ENCODE measurements at regions not wholly inside any gene's neighbourhood (a gene's known extent, or its start where the extent isn't known, plus 50 kb on each side); places are given as distances from the start of the nearest gene placed in this dataset.

DNA sequence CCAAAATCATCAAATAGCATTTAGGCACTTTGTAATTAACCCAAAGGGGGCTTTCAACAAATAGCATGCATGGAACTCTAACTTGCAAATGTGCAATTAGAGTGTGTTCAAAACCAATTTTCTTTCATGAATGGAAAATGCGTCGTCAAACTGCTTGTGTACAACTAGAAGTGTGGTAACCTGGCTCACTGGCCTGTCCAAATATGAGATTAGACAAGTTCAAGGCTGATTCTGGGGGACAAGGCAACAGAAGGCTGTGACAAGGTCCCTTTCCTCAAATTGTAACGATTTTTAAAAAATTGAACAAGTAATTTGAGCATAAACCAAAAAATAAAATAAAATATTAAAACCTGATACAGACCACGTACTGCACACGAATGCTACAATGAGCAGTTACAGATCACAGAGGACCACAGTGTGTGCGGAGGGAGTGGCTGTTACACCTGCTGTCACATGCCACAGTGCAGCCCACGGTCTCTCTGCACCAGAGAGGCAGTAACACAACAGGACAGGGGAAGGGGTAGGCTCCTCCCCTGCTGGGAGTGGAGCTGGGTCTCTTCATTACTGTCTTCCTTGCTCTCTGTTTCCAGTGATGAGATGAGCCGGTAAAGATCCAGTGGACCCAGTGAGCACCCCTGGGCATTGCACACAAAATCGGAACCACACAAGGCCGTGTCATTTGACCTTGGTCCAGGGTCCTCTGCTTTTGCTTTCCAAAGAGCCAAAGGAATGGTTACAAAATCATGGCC is 252.2 kb upstream of the PDE10A start:
- Histone ChIP-seq H3K36me3 (no peaks in the 10 kb centered on the region), H3K27ac (replicated peaks) (no peak overlapping the region), H3K27me3 (ENCODE audit: low read depth) (peaks cover 9% of the 10 kb centered on the region), H3K4me3 (no peak overlapping the region), H3K4me1 (no peaks in the 10 kb centered on the region), H3K9me3 (replicated peaks) (no peaks in the 10 kb centered on the region)
- DNase-seq: no peak
- intact Hi-C loops (cut with micrococcal nuclease): no loop called here
- TF ChIP-seq, protein P1, sequence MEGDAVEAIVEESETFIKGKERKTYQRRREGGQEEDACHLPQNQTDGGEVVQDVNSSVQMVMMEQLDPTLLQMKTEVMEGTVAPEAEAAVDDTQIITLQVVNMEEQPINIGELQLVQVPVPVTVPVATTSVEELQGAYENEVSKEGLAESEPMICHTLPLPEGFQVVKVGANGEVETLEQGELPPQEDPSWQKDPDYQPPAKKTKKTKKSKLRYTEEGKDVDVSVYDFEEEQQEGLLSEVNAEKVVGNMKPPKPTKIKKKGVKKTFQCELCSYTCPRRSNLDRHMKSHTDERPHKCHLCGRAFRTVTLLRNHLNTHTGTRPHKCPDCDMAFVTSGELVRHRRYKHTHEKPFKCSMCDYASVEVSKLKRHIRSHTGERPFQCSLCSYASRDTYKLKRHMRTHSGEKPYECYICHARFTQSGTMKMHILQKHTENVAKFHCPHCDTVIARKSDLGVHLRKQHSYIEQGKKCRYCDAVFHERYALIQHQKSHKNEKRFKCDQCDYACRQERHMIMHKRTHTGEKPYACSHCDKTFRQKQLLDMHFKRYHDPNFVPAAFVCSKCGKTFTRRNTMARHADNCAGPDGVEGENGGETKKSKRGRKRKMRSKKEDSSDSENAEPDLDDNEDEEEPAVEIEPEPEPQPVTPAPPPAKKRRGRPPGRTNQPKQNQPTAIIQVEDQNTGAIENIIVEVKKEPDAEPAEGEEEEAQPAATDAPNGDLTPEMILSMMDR (IDR thresholded peaks at IDR 0.05; ENCODE audit: borderline replicate concordance): no peak

DNA sequence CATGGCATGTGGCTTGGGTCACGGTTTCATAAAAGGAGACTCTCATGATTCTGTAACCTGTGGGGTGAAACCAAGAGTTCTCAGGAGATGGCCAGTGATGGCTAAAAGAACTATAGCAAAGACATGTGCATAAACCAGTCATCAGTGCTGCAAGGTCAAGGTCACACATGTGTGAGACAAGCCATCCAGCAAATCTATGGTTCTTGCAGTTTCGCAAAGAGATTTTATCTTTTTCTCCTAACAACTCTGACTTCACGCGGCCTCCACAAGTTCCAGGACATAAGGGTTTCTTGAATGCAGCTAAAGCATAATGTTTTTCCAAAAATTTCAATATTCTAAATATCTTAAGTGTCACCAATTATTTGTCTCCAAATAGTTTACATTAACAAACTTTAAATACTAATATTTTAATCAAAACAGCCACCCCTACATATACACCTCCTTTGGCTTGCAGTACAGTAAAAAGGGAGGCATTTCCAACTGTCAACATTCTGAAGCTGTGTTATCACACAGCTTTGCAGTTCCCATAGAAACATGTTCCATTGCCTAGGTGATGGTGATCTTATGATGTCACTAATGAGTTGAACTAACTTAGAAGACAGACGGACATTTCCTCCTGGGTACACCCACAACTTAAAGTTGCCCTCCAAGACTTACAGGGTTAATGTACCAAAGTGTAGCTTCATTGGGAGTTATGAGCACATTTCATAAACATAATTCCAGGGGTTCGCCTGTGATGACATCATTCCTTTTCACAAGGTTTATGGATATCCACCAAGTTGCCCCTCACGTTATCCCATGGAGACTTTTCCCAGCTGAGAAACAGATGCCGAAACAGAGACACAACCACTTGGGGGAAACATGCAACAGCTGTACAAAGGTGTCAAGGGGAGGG is 250.9 kb upstream of the PDE10A start:
- Histone ChIP-seq H3K4me3 (no peak overlapping the region), H3K36me3 (no peaks in the 10 kb centered on the region), H3K27ac (replicated peaks) (no peak overlapping the region), H3K4me1 (no peaks in the 10 kb centered on the region), H3K9me3 (replicated peaks) (no peaks in the 10 kb centered on the region), H3K27me3 (ENCODE audit: low read depth) (peaks cover 17% of the 10 kb centered on the region)
- TF ChIP-seq, protein P1 (IDR thresholded peaks at IDR 0.05; ENCODE audit: borderline replicate concordance): no peak
- no peak for DNase-seq
- intact Hi-C loops (cut with micrococcal nuclease): no loop called here

DNA sequence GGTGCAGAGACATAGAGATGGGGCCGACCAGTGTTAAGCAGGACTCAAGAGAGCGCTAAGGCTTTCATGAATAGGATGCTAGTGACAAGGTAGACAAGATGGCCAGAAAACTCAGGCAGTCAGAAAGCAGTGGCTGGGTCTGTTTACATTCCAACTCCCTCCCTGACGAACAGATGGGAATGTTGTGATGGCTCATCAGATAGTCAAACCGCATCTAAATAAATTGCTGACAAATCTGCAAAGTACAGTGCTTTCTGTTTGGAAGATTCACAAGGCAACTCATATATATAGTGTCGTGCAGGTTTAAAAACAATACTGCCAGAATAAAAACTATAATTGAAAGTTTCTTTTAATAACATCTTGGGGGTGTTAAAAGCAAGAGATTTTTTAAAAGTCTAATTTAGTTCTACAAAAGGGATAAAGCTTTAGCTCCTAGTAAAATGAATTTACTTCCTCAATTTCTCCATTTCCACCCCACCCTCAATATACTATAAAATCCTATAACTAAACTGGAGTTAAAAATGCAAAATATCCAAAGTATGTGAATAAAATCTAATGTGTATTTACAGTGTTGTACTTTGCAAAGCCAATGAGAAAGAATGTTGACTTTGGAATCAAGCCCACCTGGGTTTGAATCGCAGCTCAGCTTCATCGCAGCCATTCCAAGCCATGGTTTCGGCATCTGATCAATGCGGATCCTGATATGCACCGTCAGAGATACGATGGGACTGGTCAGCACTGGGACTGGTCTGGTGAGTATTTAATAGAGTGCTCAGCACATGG is 247.3 kb upstream of the PDE10A start:
- peaks cover 33% of the 10 kb centered on the region for H3K27me3 ChIP-seq (ENCODE audit: low read depth)

DNA sequence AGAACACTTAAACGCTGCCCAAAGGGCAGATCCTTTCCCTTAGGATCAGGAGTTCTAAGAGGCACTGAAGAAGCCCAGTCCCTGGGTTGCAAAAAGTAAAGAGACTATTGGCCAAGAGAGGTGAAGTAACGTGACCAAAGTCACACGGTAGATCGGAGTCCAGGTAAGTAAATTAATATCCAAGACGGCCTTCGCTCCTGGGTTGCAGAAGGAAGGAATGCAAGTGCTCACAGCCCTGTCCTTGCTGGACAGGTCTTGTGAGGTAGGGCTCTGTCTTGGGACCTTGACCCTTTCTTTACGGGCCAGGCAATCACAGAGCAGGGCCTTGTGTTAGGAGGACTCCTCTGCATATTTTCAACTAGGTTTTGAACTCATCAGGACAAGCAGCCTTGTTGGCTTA is 243.7 kb upstream of the PDE10A start:
- no peak for DNase-seq
- no peak overlapping the region for H3K27ac ChIP-seq (replicated peaks)
- H3K36me3 ChIP-seq: no peaks in the 10 kb centered on the region
- H3K4me1 ChIP-seq: no peaks in the 10 kb centered on the region
- no peak overlapping the region for H3K4me3 ChIP-seq
- intact Hi-C loops (cut with micrococcal nuclease): no loop called here
- TF ChIP-seq, protein P1 (IDR thresholded peaks at IDR 0.05; ENCODE audit: borderline replicate concordance): no peak
- peaks cover 37% of the 10 kb centered on the region for H3K27me3 ChIP-seq (ENCODE audit: low read depth)
- H3K9me3 ChIP-seq (replicated peaks): no peaks in the 10 kb centered on the region

More for the DNA sequence above, 247.3 kb upstream of the PDE10A start:
- intact Hi-C loops (cut with micrococcal nuclease): no loop called here
- TF ChIP-seq, protein P1 (IDR thresholded peaks at IDR 0.05; ENCODE audit: borderline replicate concordance): no peak
- Histone ChIP-seq H3K4me1 (no peaks in the 10 kb centered on the region), H3K9me3 (replicated peaks) (no peaks in the 10 kb centered on the region), H3K27ac (replicated peaks) (no peak overlapping the region), H3K36me3 (no peaks in the 10 kb centered on the region), H3K4me3 (no peak overlapping the region)
- no peak for DNase-seq

DNA sequence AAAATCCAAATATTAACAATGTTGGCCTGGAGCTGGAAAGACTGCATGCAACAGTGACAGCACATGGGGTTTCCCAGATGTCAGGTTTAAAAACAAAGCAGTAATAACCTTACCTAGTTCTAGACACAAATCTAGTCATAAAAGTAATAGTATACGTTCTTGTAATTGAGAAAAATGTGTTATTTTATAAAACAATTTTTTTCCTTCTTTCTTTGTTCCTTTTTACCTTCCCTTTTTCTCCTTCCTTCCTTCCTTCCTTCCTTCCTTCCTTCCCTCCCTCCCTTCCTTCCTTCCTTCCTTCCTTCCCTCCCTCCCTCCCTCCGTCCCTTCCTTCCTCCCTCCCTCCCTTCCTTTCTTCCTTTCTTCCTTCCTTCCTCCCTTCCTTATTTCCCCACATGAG is 242.7 kb upstream of the PDE10A start:
- H3K27ac ChIP-seq (replicated peaks): no peak overlapping the region
- no peaks in the 10 kb centered on the region for H3K36me3 ChIP-seq
- intact Hi-C loops (cut with micrococcal nuclease): no loop called here
- no peak for DNase-seq
- peaks cover 37% of the 10 kb centered on the region for H3K27me3 ChIP-seq (ENCODE audit: low read depth)
- H3K9me3 ChIP-seq (replicated peaks): no peaks in the 10 kb centered on the region
- no peak overlapping the region for H3K4me3 ChIP-seq
- TF ChIP-seq, protein P1 (IDR thresholded peaks at IDR 0.05; ENCODE audit: borderline replicate concordance): no peak
- no peaks in the 10 kb centered on the region for H3K4me1 ChIP-seq

Data from left ventricle myocardium inferior (tissue), 1 donor.